NCI-H510A (cell line): ENCODE measurements at regions not wholly inside any gene's neighbourhood (a gene's known extent, or its start where the extent isn't known, plus 50 kb on each side); places are given as distances from the start of the nearest gene placed in this dataset.
"Not testable (repeated sequence)": the region's sequence is repeated elsewhere in the genome, so short reads cannot be mapped to it uniquely, and the experiment has no call there.

ENCODE experiments used
- DNase-seq: peaks from one replicate; lab custom pipeline; 2025; lab: John Stamatoyannopoulos, UW

- no peak for DNase-seq
These were observed 52.2 kb upstream of the C10orf90 start for GRCh38 chr10:126722726-126723125.

- no peak for DNase-seq
These were observed 52.7 kb upstream of the C10orf90 start for GRCh38 chr10:126723226-126723625.

GRCh38 chr10:126729314-126729870 lies 58.9 kb upstream of the C10orf90 start:
- DNase-seq, result no peak

- no peak for DNase-seq
These were observed 60.5 kb upstream of the C10orf90 start for GRCh38 chr10:126730856-126731609.

- no peak for DNase-seq
These were observed 61.1 kb upstream of the C10orf90 start for GRCh38 chr10:126731610-126731990.

GRCh38 chr10:126732308-126732707 lies 61.8 kb upstream of the C10orf90 start:
- DNase-seq, result no peak

- DNase-seq, result no peak
These were observed 62.4 kb upstream of the C10orf90 start for GRCh38 chr10:126732868-126733267.

- no peak for DNase-seq
These were observed 63.5 kb upstream of the C10orf90 start for GRCh38 chr10:126734015-126734414.

- DNase-seq, result no peak
These were observed 64.5 kb upstream of the C10orf90 start for GRCh38 chr10:126734967-126735366.

- DNase-seq, result no peak
These were observed 65.6 kb upstream of the C10orf90 start for GRCh38 chr10:126736142-126736541.

- no peak for DNase-seq
These were observed 66.2 kb upstream of the C10orf90 start for GRCh38 chr10:126736727-126737126.

- DNase-seq, result no peak
These were observed 67.5 kb upstream of the C10orf90 start for GRCh38 chr10:126738001-126738400.

- no peak for DNase-seq
These were observed 74.1 kb upstream of the C10orf90 start for GRCh38 chr10:126744571-126744970.

GRCh38 chr10:126749015-126749655 lies 78.6 kb upstream of the C10orf90 start:
- DNase-seq, result no peak

GRCh38 chr10:126754966-126755365 lies 84.5 kb upstream of the C10orf90 start:
- no peak for DNase-seq

GRCh38 chr10:126758867-126759266 lies 88.4 kb upstream of the C10orf90 start:
- DNase-seq, result no peak

- no peak for DNase-seq
These were observed 89.0 kb upstream of the C10orf90 start for GRCh38 chr10:126759531-126759930.

- not testable (repeated sequence) for DNase-seq
These were observed 96.2 kb upstream of the C10orf90 start for GRCh38 chr10:126766646-126767045.

- no peak for DNase-seq
These were observed 100.3 kb upstream of the C10orf90 start for GRCh38 chr10:126770809-126771208.

- DNase-seq, result no peak
These were observed 105.7 kb upstream of the C10orf90 start for GRCh38 chr10:126776168-126776567.

- DNase-seq, result no peak
These were observed 107.2 kb upstream of the C10orf90 start for GRCh38 chr10:126777714-126778113.

GRCh38 chr10:126781450-126782216 lies 111.1 kb upstream of the C10orf90 start:
- DNase-seq, result no peak
